DOHH2 (cell line): ENCODE measurements at regions not wholly inside any gene's neighbourhood (a gene's known extent, or its start where the extent isn't known, plus 50 kb on each side); places are given as distances from the start of the nearest gene placed in this dataset.

Source experiments
- H3F3A ChIP-seq: fragments of 200-600 bp; sonication (generic), shearing (Covaris generic); 2 replicates; pipeline ENCODE4 v1.6.0; 2016; ENCODE audit warnings: antibody characterized with exemption, mild to moderate bottlenecking; ENCODE audit not compliant: control insufficient read depth, insufficient read depth
- H3K27ac ChIP-seq: fragments of 200-600 bp; sonication (generic); 2 replicates; pipeline ENCODE4 v1.5.1; 2014; ENCODE audit warnings: low read depth, mild to moderate bottlenecking, low read length, moderate library complexity
- H3K27me3 ChIP-seq: fragments of 200-600 bp; sonication (generic); 2 replicates; pipeline ENCODE4 v1.6.1; 2014; ENCODE audit warnings: mild to moderate bottlenecking, low read length, mixed read lengths; ENCODE audit not compliant: control insufficient read depth
- H3K36me3 ChIP-seq: fragments of 200-600 bp; sonication (generic); 2 replicates; pipeline ENCODE4 v1.6.1; 2014; ENCODE audit warnings: mild to moderate bottlenecking, low read length, moderate library complexity, mixed read lengths; ENCODE audit not compliant: control insufficient read depth
- H3K4me1 ChIP-seq: fragments of 200-600 bp; sonication (generic); 2 replicates; pipeline ENCODE4 v1.6.1; 2014; ENCODE audit warnings: mild to moderate bottlenecking, low read length, mixed read lengths; ENCODE audit not compliant: control insufficient read depth
- H3K4me2 ChIP-seq: fragments of 200-600 bp; sonication (generic); 2 replicates; pipeline ENCODE4 v1.6.0; 2014; ENCODE audit warnings: mild to moderate bottlenecking, low read length, moderate library complexity
- H3K4me3 ChIP-seq: fragments of 200-600 bp; sonication (generic); 2 replicates; pipeline ENCODE4 v1.5.1; 2014; ENCODE audit warnings: mild to moderate bottlenecking, low read length, mixed read lengths
- H3K79me2 ChIP-seq: fragments of 200-600 bp; sonication (generic); 2 replicates; pipeline ENCODE4 v1.6.1; 2014; ENCODE audit warnings: mild to moderate bottlenecking, low read length, mixed read lengths; ENCODE audit not compliant: control insufficient read depth
- H3K9me2 ChIP-seq: fragments of 200-600 bp; sonication (generic); replicated peaks from 2 replicates; pipeline ENCODE4 v1.6.1; 2014; ENCODE audit warnings: mild to moderate bottlenecking, low read length, mixed read lengths; ENCODE audit not compliant: control insufficient read depth
- H3K9me3 ChIP-seq: fragments of 200-600 bp; sonication (generic); 2 replicates; pipeline ENCODE4 v1.6.1; 2014; ENCODE audit warnings: antibody characterized with exemption, low read length, mixed read lengths; ENCODE audit not compliant: control insufficient read depth, insufficient read depth
- H4K20me1 ChIP-seq: fragments of 200-600 bp; sonication (generic); 2 replicates; pipeline ENCODE4 v1.6.0; 2014; ENCODE audit warnings: low read depth, mild to moderate bottlenecking, antibody characterized with exemption, low read length, moderate library complexity; ENCODE audit not compliant: control insufficient read depth, insufficient read depth
- EZH2phosphoT487 ChIP-seq: fragments of 200-600 bp; sonication (generic); IDR thresholded peaks from 2 replicates; pipeline ENCODE4 v1.6.1; 2017; ENCODE audit warnings: borderline replicate concordance, mild to moderate bottlenecking, antibody characterized with exemption, low read length, moderate library complexity, mixed read lengths
- TF ChIP-seq, protein P1 (sequence below): fragments of 200-600 bp; sonication (generic); IDR thresholded peaks from one replicate; pipeline ENCODE4 v1.5.1; 2014; ENCODE audit warnings: antibody characterized with exemption, mild to moderate bottlenecking, low read depth, low read length; ENCODE audit not compliant: poor library complexity, severe bottlenecking

GRCh38 chr5:50929174-50929573, 262.7 kb downstream of the PARP8 start:
- Histone ChIP-seq H3K9me3 (no peaks in the 10 kb centered on the region), H3K27me3 (no peaks in the 10 kb centered on the region), H3K4me1 (no peaks in the 10 kb centered on the region), H3K4me3 (no peak overlapping the region), H4K20me1 (no peaks in the 10 kb centered on the region), H3K9me2 (no peaks in the 10 kb centered on the region), H3K79me2 (no peaks in the 10 kb centered on the region), H3K27ac (no peak overlapping the region), H3K36me3 (no peaks in the 10 kb centered on the region), H3K4me2 (no peak overlapping the region), H3F3A (no peaks in the 10 kb centered on the region)
- TF ChIP-seq EZH2phosphoT487: no peak

- no peaks in the 10 kb centered on the region for H3K36me3 ChIP-seq
- H3F3A ChIP-seq: no peaks in the 10 kb centered on the region
- H3K4me2 ChIP-seq: no peak overlapping the region
- no peak for TF ChIP-seq EZH2phosphoT487
- TF ChIP-seq, protein P1, sequence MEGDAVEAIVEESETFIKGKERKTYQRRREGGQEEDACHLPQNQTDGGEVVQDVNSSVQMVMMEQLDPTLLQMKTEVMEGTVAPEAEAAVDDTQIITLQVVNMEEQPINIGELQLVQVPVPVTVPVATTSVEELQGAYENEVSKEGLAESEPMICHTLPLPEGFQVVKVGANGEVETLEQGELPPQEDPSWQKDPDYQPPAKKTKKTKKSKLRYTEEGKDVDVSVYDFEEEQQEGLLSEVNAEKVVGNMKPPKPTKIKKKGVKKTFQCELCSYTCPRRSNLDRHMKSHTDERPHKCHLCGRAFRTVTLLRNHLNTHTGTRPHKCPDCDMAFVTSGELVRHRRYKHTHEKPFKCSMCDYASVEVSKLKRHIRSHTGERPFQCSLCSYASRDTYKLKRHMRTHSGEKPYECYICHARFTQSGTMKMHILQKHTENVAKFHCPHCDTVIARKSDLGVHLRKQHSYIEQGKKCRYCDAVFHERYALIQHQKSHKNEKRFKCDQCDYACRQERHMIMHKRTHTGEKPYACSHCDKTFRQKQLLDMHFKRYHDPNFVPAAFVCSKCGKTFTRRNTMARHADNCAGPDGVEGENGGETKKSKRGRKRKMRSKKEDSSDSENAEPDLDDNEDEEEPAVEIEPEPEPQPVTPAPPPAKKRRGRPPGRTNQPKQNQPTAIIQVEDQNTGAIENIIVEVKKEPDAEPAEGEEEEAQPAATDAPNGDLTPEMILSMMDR: no peak
- no peaks in the 10 kb centered on the region for H3K79me2 ChIP-seq
- H3K27ac ChIP-seq: no peak overlapping the region
- no peaks in the 10 kb centered on the region for H3K9me2 ChIP-seq
- no peaks in the 10 kb centered on the region for H4K20me1 ChIP-seq
- no peaks in the 10 kb centered on the region for H3K27me3 ChIP-seq
- H3K4me1 ChIP-seq: no peaks in the 10 kb centered on the region
- no peaks in the 10 kb centered on the region for H3K9me3 ChIP-seq
- H3K4me3 ChIP-seq: no peak overlapping the region
These were observed 267.9 kb downstream of the PARP8 start for GRCh38 chr5:50934343-50934742.

DNA sequence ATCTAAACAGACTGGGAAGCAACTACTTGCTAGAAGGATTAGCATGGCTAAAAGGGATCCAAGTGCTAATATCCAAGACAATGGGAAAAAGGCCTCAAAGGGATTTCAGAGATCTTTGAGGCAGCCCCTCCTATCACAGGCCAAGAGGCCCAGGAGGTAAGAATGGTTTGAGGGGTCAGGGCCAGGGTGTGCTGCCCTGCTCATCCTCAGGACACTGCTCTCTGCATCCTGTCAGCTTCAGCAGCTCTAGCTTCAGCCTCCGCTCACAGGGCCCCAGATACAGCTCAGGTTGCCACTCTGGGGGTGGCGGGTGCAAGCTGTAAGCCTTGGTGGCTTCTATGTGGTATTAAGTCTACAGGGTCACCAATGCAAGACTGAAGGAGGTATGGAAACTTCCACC, 278.7 kb downstream of the PARP8 start:
- no peaks in the 10 kb centered on the region for H3F3A ChIP-seq
- H3K9me3 ChIP-seq: no peaks in the 10 kb centered on the region
- H4K20me1 ChIP-seq: no peaks in the 10 kb centered on the region
- H3K9me2 ChIP-seq: no peaks in the 10 kb centered on the region
- H3K36me3 ChIP-seq: no peaks in the 10 kb centered on the region
- H3K4me3 ChIP-seq: no peak overlapping the region
- H3K27me3 ChIP-seq: no peaks in the 10 kb centered on the region
- peaks cover 4% of the 10 kb centered on the region; the same call in 1 of the 2 replicates for H3K4me1 ChIP-seq
- no peak overlapping the region for H3K27ac ChIP-seq
- H3K4me2 ChIP-seq: no peak overlapping the region
- TF ChIP-seq, protein P1: no peak
- no peak for TF ChIP-seq EZH2phosphoT487
- no peaks in the 10 kb centered on the region for H3K79me2 ChIP-seq

- H3K4me1 ChIP-seq: peaks cover 4% of the 10 kb centered on the region; the same call in 1 of the 2 replicates
- H3K27ac ChIP-seq: no peak overlapping the region
- H3K27me3 ChIP-seq: no peaks in the 10 kb centered on the region
- H3K9me3 ChIP-seq: no peaks in the 10 kb centered on the region
- H3K79me2 ChIP-seq: no peaks in the 10 kb centered on the region
- no peaks in the 10 kb centered on the region for H3F3A ChIP-seq
- TF ChIP-seq, protein P1: no peak
- no peak for TF ChIP-seq EZH2phosphoT487
- H3K36me3 ChIP-seq: no peaks in the 10 kb centered on the region
- no peak overlapping the region for H3K4me3 ChIP-seq
- no peaks in the 10 kb centered on the region for H4K20me1 ChIP-seq
- H3K9me2 ChIP-seq: no peaks in the 10 kb centered on the region
- H3K4me2 ChIP-seq: no peak overlapping the region
These were observed 281.7 kb downstream of the PARP8 start for GRCh38 chr5:50947906-50948683.
